ENCODE measurements at regions not wholly inside any gene's neighbourhood (a gene's known extent, or its start where the extent isn't known, plus 50 kb on each side); places are given as distances from the start of the nearest gene placed in this dataset.

DNA sequence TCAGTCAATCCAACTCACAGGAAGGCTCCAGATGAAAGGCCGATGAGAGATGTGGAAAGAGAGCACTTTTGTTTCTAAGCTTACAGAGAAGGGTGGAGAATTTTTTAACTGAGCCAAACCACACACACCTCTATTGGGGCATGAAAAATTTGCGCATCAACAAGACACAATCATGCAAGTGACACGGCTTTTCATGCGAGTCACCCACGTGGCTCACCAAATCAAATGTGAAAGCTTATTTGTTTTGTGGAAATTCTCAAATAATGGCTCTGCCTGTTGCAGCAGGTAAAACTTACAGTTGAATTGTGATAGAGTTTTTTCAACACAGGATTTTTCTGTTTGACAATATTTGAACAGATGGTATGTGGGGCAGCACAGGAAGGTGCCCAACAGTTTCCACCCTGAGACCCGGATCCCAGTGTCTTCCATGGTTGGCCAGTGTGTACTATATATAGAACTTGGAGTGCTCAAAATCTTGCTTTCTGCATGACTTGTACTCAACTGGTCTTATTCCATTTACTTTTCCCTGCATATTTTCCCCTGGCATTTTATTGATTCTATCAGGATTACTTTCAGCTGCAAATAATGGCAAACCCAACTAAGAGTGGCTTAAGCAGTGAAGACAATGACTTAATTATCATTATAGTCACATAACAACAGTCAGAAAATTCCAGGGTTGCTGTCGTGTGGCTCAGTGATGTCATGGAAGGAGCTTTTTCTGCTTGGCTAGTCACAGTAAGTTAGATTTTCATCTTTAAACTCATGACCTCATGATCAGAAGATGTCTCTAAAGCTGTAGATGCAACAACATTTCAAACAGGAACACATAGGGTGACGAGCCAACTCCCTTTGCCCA, 90.6 kb upstream of the SIM2 start:
- ChIA-PET POLR2A (no interaction called here), CTCF (ENCODE audit: low intra/inter-chr PET ratio, low total read pairs) (no interaction called here)
- no peak overlapping the region for H2AFZ ChIP-seq (ENCODE audit: low read length)
- H4K20me1 ChIP-seq (ENCODE audit: insufficient read depth, low read length) = no peaks in the 10 kb centered on the region
- intact Hi-C loops (cut with micrococcal nuclease; ENCODE audit: unreplicated experiment) (no loop called here), in situ Hi-C loops (cut with HindIII; ENCODE audit: extremely low pct_ligation_motif_present, low pct_unique_long_range_greater_than_20kb) (no loop called here)
- BruUV-seq (replicated peaks) = no TSS peak
- 4% methylated on average over 8 of the region's 8 CpGs for WGBS (ENCODE audit: low lambda C conversion rate)
- no peak overlapping the region for H3K4me2 ChIP-seq (ENCODE audit: low read depth, low read length)
- H3K9ac ChIP-seq (ENCODE audit: insufficient read depth, low read depth, low read length) = no peak overlapping the region
- H3K9me3 ChIP-seq (ENCODE audit: low read length) = no peaks in the 10 kb centered on the region
- H3K27ac ChIP-seq (ENCODE audit: extremely low read length, insufficient read depth, low read length) = no peak overlapping the region
- TF ChIP-seq ATF7 (IDR thresholded peaks at IDR 0.05) = peak; percentile 10; the same call in 1 of the 2 replicates
- no peak for TF ChIP-seq ATF7 (CRISPR knock-in tag; IDR thresholded peaks at IDR 0.05)
- peak; percentile 50 for TF ChIP-seq CREB1 (IDR thresholded peaks at IDR 0.05)
- TF ChIP-seq CREB1 (CRISPR knock-in tag; IDR thresholded peaks at IDR 0.05) = no peak
- no peak for TF ChIP-seq GATA4 (IDR thresholded peaks at IDR 0.05; ENCODE audit: borderline replicate concordance, low read depth)
- no peak for DNase-seq (ENCODE audit: low spot score)
- no peaks in the 10 kb centered on the region for H3K36me3 ChIP-seq (replicated peaks in 1 of 2; ENCODE audit: control insufficient read depth in 1 of 2, insufficient read depth in 2 of 2, low read length in 2 of 2)
- no peak for ATAC-seq
- no peak overlapping the region for H3K4me3 ChIP-seq (replicated peaks in 1 of 3; ENCODE audit: insufficient read depth in 1 of 3, low read depth in 2 of 3, low read length in 3 of 3)
- H3K79me2 ChIP-seq (ENCODE audit: insufficient read depth, low read length) = no peaks in the 10 kb centered on the region
- no peak for FAIRE-seq
- H3K4me1 ChIP-seq (ENCODE audit: insufficient read depth, low read length) = peaks cover 8% of the 10 kb centered on the region
- peaks cover 1 to 35% of the 10 kb centered on the region in 2 experiments; a peak in 2 of 5 replicates for H3K27me3 ChIP-seq (ENCODE audit: control insufficient read depth in 1 of 2, insufficient read depth in 2 of 2, low read length in 2 of 2)

DNA sequence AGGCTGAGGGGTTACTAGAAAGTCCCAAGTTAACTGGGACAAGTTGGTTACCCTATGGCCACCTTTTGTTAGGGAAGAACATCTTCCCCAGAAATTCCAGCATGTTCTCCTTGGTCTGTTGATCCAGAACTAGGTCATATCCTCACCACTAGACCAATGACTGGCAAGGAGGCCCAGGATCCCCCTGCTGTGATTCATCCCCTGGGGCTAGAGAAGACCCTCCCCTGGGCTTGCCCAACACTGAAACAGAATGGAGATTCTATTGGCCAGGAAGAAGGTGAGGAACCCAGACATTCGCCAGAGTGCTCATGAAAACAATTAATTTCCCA, 90.1 kb upstream of the SIM2 start:
- ChIA-PET POLR2A (no interaction called here), CTCF (ENCODE audit: low intra/inter-chr PET ratio, low total read pairs) (no interaction called here)
- Histone ChIP-seq H3K36me3 (replicated peaks in 1 of 2; ENCODE audit: control insufficient read depth in 1 of 2, insufficient read depth in 2 of 2, low read length in 2 of 2) (no peaks in the 10 kb centered on the region), H3K4me2 (ENCODE audit: low read depth, low read length) (no peak overlapping the region), H4K20me1 (ENCODE audit: insufficient read depth, low read length) (no peaks in the 10 kb centered on the region), H3K9ac (ENCODE audit: insufficient read depth, low read depth, low read length) (no peak overlapping the region), H3K9me3 (ENCODE audit: low read length) (no peaks in the 10 kb centered on the region), H3K4me3 (replicated peaks in 1 of 3; ENCODE audit: insufficient read depth in 1 of 3, low read depth in 2 of 3, low read length in 3 of 3) (no peak overlapping the region), H3K27ac (ENCODE audit: extremely low read length, insufficient read depth, low read length) (no peak overlapping the region), H2AFZ (ENCODE audit: low read length) (no peak overlapping the region), H3K27me3 (ENCODE audit: control insufficient read depth in 1 of 2, insufficient read depth in 2 of 2, low read length in 2 of 2) (peaks cover 1 to 35% of the 10 kb centered on the region in 2 experiments; a peak in 2 of 5 replicates), H3K4me1 (ENCODE audit: insufficient read depth, low read length) (peaks cover 14% of the 10 kb centered on the region), H3K79me2 (ENCODE audit: insufficient read depth, low read length) (no peaks in the 10 kb centered on the region)
- FAIRE-seq (no peak), DNase-seq (ENCODE audit: low spot score) (no peak), ATAC-seq (no peak)
- 54% methylated on average over 1 of the region's 1 CpG for WGBS (ENCODE audit: low lambda C conversion rate)
- intact Hi-C loops (cut with micrococcal nuclease; ENCODE audit: unreplicated experiment) = no loop called here
- in situ Hi-C loops (cut with HindIII; ENCODE audit: extremely low pct_ligation_motif_present, low pct_unique_long_range_greater_than_20kb) = no loop called here
- no TSS peak for BruUV-seq (replicated peaks)
- TF ChIP-seq SMAD9 (CRISPR knock-in tag; IDR thresholded peaks at IDR 0.05) (no peak), ZNF225 (CRISPR knock-in tag; IDR thresholded peaks at IDR 0.05) (no peak), ZNF672 (CRISPR knock-in tag; IDR thresholded peaks at IDR 0.05) (no peak), KLF16 (CRISPR knock-in tag; IDR thresholded peaks at IDR 0.05) (no peak), KDM5B (CRISPR knock-in tag; IDR thresholded peaks at IDR 0.05; ENCODE audit: borderline replicate concordance) (no peak), HNRNPH1 (optimal IDR thresholded peaks at IDR 0.05; ENCODE audit: low read depth, low read length) (no peak), ZNF256 (CRISPR knock-in tag; conservative IDR thresholded peaks at IDR 0.05) (no peak), ZFP1 (CRISPR knock-in tag; IDR thresholded peaks at IDR 0.05) (no peak), TCF12 (IDR thresholded peaks at IDR 0.05) (no peak), TCF12 (CRISPR knock-in tag; IDR thresholded peaks at IDR 0.05) (no peak)
- TF ChIP-seq, protein P1, sequence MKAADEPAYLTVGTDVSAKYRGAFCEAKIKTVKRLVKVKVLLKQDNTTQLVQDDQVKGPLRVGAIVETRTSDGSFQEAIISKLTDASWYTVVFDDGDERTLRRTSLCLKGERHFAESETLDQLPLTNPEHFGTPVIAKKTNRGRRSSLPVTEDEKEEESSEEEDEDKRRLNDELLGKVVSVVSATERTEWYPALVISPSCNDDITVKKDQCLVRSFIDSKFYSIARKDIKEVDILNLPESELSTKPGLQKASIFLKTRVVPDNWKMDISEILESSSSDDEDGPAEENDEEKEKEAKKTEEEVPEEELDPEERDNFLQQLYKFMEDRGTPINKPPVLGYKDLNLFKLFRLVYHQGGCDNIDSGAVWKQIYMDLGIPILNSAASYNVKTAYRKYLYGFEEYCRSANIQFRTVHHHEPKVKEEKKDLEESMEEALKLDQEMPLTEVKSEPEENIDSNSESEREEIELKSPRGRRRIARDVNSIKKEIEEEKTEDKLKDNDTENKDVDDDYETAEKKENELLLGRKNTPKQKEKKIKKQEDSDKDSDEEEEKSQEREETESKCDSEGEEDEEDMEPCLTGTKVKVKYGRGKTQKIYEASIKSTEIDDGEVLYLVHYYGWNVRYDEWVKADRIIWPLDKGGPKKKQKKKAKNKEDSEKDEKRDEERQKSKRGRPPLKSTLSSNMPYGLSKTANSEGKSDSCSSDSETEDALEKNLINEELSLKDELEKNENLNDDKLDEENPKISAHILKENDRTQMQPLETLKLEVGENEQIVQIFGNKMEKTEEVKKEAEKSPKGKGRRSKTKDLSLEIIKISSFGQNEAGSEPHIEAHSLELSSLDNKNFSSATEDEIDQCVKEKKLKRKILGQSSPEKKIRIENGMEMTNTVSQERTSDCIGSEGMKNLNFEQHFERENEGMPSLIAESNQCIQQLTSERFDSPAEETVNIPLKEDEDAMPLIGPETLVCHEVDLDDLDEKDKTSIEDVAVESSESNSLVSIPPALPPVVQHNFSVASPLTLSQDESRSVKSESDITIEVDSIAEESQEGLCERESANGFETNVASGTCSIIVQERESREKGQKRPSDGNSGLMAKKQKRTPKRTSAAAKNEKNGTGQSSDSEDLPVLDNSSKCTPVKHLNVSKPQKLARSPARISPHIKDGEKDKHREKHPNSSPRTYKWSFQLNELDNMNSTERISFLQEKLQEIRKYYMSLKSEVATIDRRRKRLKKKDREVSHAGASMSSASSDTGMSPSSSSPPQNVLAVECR (CRISPR knock-in tag; IDR thresholded peaks at IDR 0.05; ENCODE audit: borderline replicate concordance) = no peak

Data from HepG2 (cell line).